Nephron progenitor cell (in vitro differentiated cells): ENCODE measurements at regions not wholly inside any gene's neighbourhood (a gene's known extent, or its start where the extent isn't known, plus 50 kb on each side); places are given as distances from the start of the nearest gene placed in this dataset.

Experiments used
- DNase-seq: peaks from one replicate; pipeline ENCODE4 v3.0.0; 2021
- H3K27ac Mint-ChIP-seq: 2 replicates; pipeline ENCODE4 v1.8.0; 2021; ENCODE audit warnings: mild to moderate bottlenecking, moderate library complexity, mixed read lengths
- H3K27me3 Mint-ChIP-seq: 2 replicates; pipeline ENCODE4 v1.8.0; 2021; ENCODE audit warnings: mild to moderate bottlenecking, low read depth, mixed read lengths; ENCODE audit not compliant: poor library complexity
- H3K36me3 Mint-ChIP-seq: 2 replicates; pipeline ENCODE4 v1.8.0; 2021; ENCODE audit warnings: low read depth, mixed read lengths
- H3K4me1 Mint-ChIP-seq: 2 replicates; pipeline ENCODE4 v1.8.0; 2021; ENCODE audit warnings: mixed read lengths
- H3K4me3 Mint-ChIP-seq: 2 replicates; pipeline ENCODE4 v1.8.0; 2021; ENCODE audit warnings: mild to moderate bottlenecking, moderate library complexity, mixed read lengths
- H3K9me3 Mint-ChIP-seq: 2 replicates; pipeline ENCODE4 v1.8.0; 2021; ENCODE audit warnings: mild to moderate bottlenecking, moderate library complexity, mixed read lengths
- TF ChIP-seq, protein P1 (sequence below): fragments of 200-600 bp; sonication (generic); IDR thresholded peaks from 2 replicates; pipeline ENCODE4 v1.5.0; 2021; ENCODE audit warnings: antibody characterized with exemption

DNA sequence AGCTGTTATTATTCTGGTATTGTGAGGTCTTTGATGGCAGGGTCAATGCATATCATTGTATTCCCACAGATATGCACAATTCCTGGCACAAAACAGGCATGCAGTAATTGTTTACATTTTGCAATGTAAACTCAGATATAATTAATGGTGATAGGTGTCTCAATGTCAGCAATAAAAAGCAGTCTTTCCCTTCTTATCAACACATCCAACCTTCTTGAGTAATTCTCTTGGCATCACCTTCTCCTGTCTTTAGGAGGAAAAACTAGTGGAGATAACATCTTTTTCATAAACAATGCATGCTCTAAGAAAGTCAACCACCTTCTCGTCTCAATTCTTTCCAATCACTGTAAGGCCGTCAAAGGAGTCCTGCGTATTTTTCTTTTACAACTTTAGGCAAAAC, 313.3 kb upstream of the GULP1 start:
- DNase-seq: no peak
- H3K36me3 Mint-ChIP-seq: no peaks in the 10 kb centered on the region
- H3K4me1 Mint-ChIP-seq: no peaks in the 10 kb centered on the region
- no peak overlapping the region for H3K27ac Mint-ChIP-seq
- TF ChIP-seq, protein P1, sequence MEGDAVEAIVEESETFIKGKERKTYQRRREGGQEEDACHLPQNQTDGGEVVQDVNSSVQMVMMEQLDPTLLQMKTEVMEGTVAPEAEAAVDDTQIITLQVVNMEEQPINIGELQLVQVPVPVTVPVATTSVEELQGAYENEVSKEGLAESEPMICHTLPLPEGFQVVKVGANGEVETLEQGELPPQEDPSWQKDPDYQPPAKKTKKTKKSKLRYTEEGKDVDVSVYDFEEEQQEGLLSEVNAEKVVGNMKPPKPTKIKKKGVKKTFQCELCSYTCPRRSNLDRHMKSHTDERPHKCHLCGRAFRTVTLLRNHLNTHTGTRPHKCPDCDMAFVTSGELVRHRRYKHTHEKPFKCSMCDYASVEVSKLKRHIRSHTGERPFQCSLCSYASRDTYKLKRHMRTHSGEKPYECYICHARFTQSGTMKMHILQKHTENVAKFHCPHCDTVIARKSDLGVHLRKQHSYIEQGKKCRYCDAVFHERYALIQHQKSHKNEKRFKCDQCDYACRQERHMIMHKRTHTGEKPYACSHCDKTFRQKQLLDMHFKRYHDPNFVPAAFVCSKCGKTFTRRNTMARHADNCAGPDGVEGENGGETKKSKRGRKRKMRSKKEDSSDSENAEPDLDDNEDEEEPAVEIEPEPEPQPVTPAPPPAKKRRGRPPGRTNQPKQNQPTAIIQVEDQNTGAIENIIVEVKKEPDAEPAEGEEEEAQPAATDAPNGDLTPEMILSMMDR: no peak
- H3K27me3 Mint-ChIP-seq: peaks cover 4% of the 10 kb centered on the region
- no peaks in the 10 kb centered on the region for H3K9me3 Mint-ChIP-seq
- H3K4me3 Mint-ChIP-seq: no peak overlapping the region

DNA sequence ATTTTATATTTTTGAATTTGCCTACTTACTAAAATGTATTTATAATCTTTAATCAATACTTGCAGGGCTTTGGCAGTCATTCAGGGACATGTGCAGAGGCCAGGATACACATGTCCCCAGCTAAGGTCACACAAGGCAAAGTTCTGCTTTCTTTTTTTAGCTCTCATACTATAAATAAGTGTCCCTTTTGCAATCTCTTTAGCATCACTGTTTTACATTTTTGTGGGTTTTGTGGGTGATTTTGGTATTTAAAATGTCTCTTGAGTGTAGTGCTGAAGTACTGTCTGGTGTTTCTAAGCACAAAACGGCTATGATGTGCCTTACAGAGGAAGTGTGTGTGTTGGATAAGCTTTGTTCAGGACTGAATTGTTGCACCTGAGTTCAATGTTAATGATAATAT, 309.0 kb upstream of the GULP1 start:
- H3K4me1 Mint-ChIP-seq: peaks cover 5% of the 10 kb centered on the region
- no peak overlapping the region for H3K27ac Mint-ChIP-seq

DNA sequence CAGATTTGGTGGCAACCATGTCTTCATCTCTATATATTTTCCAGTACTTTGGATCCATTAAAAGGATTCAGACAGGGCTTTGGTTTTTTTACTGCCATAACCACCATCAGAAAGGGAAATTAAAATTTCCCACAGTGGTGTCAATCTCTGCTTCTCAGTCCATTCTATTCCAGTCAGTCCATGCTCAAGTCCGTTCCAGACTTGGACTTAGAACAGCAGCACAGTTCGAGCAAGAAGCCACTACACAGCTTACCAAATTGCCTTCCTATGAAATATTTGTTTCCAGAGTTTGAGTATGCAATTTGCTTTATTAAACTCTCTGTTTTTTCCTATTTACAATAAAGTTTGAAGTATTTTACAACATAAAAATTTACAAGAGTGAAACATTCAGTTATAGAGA, 306.5 kb upstream of the GULP1 start:
- no peak for DNase-seq
- Mint-ChIP-seq H3K4me1 (peaks cover 5% of the 10 kb centered on the region), H3K27me3 (peaks cover 9% of the 10 kb centered on the region), H3K27ac (no peak overlapping the region), H3K9me3 (no peaks in the 10 kb centered on the region), H3K36me3 (no peaks in the 10 kb centered on the region), H3K4me3 (no peak overlapping the region)
- TF ChIP-seq, protein P1: no peak

More for the DNA sequence above, 309.0 kb upstream of the GULP1 start:
- no peak overlapping the region for H3K4me3 Mint-ChIP-seq
- no peaks in the 10 kb centered on the region for H3K9me3 Mint-ChIP-seq
- DNase-seq: no peak
- TF ChIP-seq, protein P1: no peak
- no peaks in the 10 kb centered on the region for H3K36me3 Mint-ChIP-seq
- peaks cover 4% of the 10 kb centered on the region for H3K27me3 Mint-ChIP-seq

DNA sequence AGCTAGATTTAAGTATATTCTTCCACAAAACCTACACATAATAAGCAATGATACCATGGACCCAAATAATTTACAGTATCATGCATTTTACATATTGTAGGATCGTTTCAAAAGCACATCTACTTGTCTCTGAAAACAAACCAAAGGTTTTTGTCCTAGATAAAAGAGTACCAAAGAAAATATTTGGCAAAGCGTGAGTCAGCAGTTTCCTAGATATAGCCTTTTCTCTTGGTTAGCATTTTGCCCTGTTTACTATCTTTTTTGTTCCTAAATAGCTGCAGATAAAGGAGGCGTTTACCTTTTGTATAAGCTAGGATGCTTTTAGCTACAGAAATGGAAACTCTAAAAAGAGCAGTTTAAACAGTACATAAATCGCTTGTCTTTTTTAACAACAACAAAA, 305.8 kb upstream of the GULP1 start:
- Mint-ChIP-seq H3K27me3 (peaks cover 9% of the 10 kb centered on the region), H3K36me3 (no peaks in the 10 kb centered on the region), H3K9me3 (no peaks in the 10 kb centered on the region), H3K4me3 (no peak overlapping the region), H3K27ac (no peak overlapping the region), H3K4me1 (peaks cover 5% of the 10 kb centered on the region)
- TF ChIP-seq, protein P1: no peak
- DNase-seq: no peak

DNA sequence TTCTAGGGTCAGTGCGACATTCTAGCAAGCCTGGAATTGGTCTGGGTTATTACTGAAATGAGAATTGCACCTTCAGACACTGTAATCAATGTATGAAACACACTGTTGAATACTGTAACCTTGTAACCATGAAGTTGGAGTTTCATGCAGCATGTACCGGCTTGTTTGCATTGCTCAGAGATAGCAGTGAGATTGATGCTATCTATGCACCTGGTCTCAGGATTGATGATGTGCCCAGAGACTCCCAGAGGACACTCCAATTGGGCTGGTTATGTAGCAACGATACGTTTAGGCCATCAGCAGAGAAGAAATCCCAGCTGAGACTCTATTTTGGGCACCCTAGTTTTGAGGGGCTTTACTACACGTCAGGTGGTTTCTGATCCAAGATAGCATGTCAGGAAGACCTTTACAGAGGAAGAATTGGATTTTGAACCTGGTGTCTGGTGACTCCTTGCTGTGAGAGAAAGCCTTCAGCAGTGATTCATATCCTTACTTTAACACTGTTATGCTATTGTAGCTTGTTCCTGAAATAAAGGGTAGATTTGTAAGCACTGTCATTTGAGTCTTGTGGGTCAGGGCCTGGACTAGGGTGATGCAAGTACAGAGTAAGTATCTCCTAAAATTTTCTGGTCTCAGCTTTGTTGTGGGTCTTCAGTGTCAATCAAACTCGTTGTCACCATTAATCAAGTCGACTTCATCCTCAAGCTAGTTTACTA, 305.1 kb upstream of the GULP1 start:
- TF ChIP-seq, protein P1: no peak
- Mint-ChIP-seq H3K4me1 (peaks cover 5% of the 10 kb centered on the region), H3K27ac (no peak overlapping the region), H3K36me3 (no peaks in the 10 kb centered on the region), H3K9me3 (no peaks in the 10 kb centered on the region), H3K4me3 (no peak overlapping the region), H3K27me3 (peaks cover 9% of the 10 kb centered on the region)
- no peak for DNase-seq

DNA sequence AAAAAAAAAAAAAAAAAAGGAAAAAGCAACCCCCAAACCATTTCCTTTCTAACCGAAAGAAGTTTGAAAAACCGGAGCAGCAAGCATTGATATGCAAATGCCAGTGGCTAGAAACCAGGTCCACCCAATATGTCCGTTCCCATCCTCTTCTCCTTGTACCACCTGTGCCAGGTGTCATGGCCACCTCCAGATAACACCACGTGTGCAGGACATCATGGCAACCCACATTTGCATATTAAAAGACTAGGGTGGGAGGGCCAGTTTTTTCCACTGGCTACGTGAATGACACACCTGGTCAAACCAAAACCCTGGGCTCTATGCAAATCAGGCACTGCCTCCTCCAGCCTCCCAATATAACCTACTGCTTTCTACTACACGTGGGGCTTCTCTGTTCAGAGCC, 303.3 kb upstream of the GULP1 start:
- no peak overlapping the region for H3K27ac Mint-ChIP-seq
- TF ChIP-seq, protein P1: no peak

More for the DNA sequence above, 303.3 kb upstream of the GULP1 start:
- H3K4me1 Mint-ChIP-seq: peaks cover 5% of the 10 kb centered on the region
- H3K36me3 Mint-ChIP-seq: no peaks in the 10 kb centered on the region
- H3K9me3 Mint-ChIP-seq: no peaks in the 10 kb centered on the region
- peaks cover 5% of the 10 kb centered on the region for H3K27me3 Mint-ChIP-seq
- no peak for DNase-seq
- no peak overlapping the region for H3K4me3 Mint-ChIP-seq
